LNCAP (cell line): ENCODE measurements at regions not wholly inside any gene's neighbourhood (a gene's known extent, or its start where the extent isn't known, plus 50 kb on each side); places are given as distances from the start of the nearest gene placed in this dataset.

ENCODE experiments used
- TF ChIP-seq, protein P1 (sequence below): fragments of 450-650 bp; IDR thresholded peaks from 2 replicates; pipeline ENCODE4 v1.5.1; 2017; ENCODE audit warnings: mild to moderate bottlenecking

DNA sequence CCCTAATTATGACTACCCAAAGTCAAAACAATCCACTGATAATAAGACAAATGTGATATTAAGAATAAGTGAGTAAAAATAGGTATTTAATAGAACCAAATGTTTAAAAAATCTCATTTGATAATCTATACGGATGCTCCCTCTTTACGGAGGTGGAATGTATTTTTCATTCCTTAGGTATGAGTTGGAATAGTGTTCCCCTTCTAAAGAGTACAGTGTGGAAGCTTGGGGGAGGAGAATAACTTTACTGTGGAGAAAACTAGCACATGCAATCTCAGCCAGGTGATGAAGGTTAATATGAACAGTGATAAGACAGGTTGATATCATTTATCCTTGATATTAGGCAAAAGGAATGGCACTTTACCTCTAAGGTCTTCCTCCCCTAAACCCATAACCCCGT lies 74.6 kb downstream of the GPR88 start:
- TF ChIP-seq, protein P1, sequence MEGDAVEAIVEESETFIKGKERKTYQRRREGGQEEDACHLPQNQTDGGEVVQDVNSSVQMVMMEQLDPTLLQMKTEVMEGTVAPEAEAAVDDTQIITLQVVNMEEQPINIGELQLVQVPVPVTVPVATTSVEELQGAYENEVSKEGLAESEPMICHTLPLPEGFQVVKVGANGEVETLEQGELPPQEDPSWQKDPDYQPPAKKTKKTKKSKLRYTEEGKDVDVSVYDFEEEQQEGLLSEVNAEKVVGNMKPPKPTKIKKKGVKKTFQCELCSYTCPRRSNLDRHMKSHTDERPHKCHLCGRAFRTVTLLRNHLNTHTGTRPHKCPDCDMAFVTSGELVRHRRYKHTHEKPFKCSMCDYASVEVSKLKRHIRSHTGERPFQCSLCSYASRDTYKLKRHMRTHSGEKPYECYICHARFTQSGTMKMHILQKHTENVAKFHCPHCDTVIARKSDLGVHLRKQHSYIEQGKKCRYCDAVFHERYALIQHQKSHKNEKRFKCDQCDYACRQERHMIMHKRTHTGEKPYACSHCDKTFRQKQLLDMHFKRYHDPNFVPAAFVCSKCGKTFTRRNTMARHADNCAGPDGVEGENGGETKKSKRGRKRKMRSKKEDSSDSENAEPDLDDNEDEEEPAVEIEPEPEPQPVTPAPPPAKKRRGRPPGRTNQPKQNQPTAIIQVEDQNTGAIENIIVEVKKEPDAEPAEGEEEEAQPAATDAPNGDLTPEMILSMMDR: no peak

DNA sequence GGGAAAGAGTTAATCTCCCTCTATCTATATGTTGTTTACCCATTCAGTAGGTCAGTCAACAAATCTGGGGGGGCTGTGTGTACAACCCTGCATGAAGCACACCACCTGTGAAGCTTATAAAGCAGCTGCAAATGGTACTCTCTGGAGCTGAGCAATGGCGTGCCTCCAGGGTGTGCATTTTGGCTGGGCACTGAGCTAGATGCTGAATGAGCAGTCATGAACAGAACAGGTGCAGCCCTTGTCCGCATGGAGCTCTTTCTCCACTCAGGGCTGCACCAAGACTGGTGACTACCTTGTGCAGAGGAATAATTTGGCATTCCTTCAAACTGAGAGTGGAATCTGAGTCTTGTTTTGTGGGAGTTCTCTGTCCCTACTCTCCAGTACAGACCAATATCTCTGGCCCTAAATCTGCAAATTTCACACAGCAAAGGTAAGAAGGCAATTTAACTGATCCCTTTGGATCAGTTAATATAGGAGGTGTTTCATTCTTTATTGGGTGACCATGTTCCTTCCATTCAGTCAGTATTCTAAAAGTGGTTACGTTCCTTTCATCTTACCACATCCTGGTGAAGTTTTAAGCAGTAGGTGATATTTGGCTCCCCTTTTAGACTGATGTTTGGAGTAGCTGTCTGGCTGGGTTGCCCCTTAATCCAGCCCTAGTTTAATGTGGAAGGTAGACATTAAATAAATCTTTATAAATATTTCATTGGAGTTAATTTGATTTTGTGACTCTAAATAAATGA lies 76.0 kb downstream of the GPR88 start:
- TF ChIP-seq, protein P1: no peak

DNA sequence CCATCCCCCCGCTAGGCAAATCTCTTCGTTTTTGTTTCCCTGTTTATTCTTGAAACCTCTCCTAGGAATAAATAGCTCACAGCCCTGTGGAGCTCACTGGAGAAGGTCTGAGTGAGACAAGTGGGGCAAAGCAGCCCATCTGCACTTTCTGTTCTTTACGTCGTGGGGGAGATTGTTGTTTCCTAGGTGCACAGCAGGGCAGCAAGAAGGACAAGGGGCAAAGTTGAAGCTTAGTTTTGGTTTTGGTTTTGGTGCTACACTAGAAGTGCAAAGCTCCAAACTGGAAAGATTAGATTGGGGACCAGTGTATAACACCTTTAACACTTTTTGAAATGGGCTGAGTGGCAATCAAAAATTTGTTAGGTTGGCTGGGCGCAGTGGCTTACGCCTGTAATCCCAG lies 76.6 kb downstream of the GPR88 start:
- TF ChIP-seq, protein P1: no peak

DNA sequence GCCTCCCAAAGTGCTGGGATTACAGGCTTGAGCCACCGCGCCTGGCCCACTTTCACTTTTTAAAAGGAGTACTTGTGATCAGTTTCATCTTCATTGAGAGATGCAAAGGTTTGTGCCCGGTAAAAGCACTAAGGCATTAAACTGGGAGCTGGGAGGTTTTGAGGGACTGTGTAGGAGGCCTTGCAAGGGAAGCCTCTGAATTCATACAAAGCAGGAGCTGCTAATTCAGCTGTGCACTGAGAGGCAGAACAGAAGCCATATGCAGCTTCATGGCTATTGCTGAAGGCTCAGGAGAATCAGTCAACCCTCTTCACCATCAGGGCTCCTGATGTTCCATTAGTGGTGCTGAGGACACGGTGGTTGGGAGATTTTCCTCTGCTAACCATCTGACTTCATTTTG lies 77.7 kb downstream of the GPR88 start:
- TF ChIP-seq, protein P1: no peak

DNA sequence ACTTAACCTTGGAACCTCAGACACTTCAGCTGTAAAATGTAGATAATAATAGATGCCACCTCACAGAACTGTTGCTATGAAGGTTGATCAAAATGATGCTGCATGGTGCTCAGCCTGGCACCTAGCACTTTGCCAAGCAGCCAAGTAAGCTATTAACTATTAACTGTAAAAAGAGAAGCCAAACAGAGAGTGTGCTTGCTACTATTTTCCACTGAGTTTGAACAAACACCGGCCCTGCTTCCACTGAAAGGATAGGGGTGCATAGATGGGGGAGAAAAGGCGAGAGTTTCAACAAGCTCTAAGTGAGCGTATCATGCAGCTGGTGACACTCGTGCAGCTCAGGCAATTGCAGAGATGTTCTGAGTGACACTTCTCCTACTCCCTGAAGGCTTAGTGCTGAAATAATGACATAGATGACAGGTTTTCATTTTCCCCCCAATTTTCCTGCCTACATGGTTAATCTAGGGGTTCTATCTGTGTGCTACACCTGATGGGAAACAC lies 78.2 kb downstream of the GPR88 start:
- TF ChIP-seq, protein P1: no peak

DNA sequence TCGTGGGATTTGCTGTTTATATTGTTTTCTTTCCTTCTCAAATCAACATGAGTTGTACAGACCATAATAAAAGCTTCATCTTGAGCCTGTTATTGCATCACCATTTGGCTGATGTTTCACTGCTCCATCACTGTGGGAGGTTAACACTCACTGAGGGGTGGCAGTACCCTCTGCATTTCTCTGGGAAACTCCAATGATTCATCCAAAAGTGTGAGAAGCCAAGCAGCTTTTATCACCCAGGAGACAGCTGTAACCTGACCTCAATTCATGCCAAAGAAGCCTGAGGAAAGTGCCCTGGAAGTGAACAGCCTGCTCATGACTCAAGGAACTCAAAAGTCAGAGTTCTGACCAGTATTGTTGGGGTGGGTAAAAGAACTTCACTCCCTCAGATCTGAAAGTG lies 84.1 kb downstream of the GPR88 start:
- TF ChIP-seq, protein P1: no peak

DNA sequence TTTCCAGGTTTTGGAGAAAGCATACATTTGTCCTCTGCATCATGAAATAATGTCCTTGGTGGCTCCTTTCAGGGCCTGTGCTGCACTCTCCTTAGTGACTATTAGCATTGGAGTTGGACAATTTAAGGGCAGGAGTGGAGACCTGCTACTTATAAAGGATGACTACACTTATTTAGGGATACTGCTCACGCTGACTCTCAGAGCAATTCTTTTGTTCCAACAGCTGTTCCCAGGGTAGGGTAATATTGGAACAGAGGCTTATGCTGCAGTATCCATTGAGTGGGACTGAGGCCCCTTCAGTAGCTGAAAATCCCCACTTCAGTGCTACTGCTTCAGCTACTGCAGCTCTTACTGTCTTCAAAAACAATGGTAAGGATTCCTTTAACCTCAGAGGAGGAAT lies 84.6 kb downstream of the GPR88 start:
- TF ChIP-seq, protein P1: no peak
